ENCODE measurements at regions not wholly inside any gene's neighbourhood (a gene's known extent, or its start where the extent isn't known, plus 50 kb on each side); places are given as distances from the start of the nearest gene placed in this dataset.

DNA sequence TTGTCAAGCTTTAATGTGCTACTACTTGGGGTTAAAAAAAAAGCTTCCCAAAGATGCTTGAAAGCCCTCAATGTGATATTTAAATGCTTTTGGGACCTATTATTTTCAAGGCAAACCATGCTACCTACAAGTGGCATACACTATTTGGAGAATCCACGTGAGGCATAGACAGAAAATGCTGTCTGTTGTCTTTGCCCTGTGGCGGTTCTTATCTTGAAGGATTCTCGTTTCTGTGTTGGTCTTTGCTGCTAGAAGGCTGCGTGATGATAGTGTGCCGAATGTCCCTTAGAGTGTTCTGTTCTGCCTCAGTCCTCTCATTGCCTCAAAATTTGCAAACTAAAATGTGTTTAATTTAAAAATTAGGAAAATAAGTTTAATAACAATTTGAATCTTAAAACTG is 356.2 kb upstream of the RARB start:
- Histone ChIP-seq H3K79me2 (ENCODE audit: low read depth) (no peaks in the 10 kb centered on the region), H3K9me2 (ENCODE audit: insufficient read depth) (no peaks in the 10 kb centered on the region; the same call in none of the 2 replicates), H3K36me3 (ENCODE audit: low read depth) (no peaks in the 10 kb centered on the region), H3K4me3 (no peak overlapping the region), H3F3A (ENCODE audit: insufficient read depth, low read depth) (no peaks in the 10 kb centered on the region), H4K20me1 (ENCODE audit: insufficient read depth) (no peaks in the 10 kb centered on the region), H3K27ac (no peak overlapping the region), H2AFZ (no peak overlapping the region), H3K4me2 (no peak overlapping the region), H3K9me3 (ENCODE audit: insufficient read depth, low read depth) (no peaks in the 10 kb centered on the region), H3K27me3 (ENCODE audit: insufficient read depth, low read depth) (no peaks in the 10 kb centered on the region), H3K4me1 (replicated peaks; ENCODE audit: insufficient read depth) (no peaks in the 10 kb centered on the region)
- no peak for DNase-seq
- intact Hi-C loops (cut with micrococcal nuclease; ENCODE audit: unreplicated experiment): no loop called here
- no peak for TF ChIP-seq EZH2 (IDR thresholded peaks at IDR 0.05; ENCODE audit: low read depth)
- TF ChIP-seq CTCF (conservative IDR thresholded peaks at IDR 0.05): no peak
- CTCF ChIA-PET: no interaction called here
- no TSS peak for BruUV-seq (replicated peaks)
- POLR2A ChIA-PET (ENCODE audit: unreplicated experiment): no interaction called here

GRCh38 chr3:25073423-25073822 is 354.6 kb upstream of the RARB start:
- Histone ChIP-seq H3K9me2 (ENCODE audit: insufficient read depth) (peaks cover 2% of the 10 kb centered on the region), H3K36me3 (ENCODE audit: low read depth) (no peaks in the 10 kb centered on the region), H3K27me3 (ENCODE audit: insufficient read depth, low read depth) (no peaks in the 10 kb centered on the region), H3K79me2 (ENCODE audit: low read depth) (no peaks in the 10 kb centered on the region), H3K4me2 (no peak overlapping the region), H4K20me1 (ENCODE audit: insufficient read depth) (no peaks in the 10 kb centered on the region), H2AFZ (no peak overlapping the region), H3K4me3 (no peak overlapping the region), H3F3A (ENCODE audit: insufficient read depth, low read depth) (no peaks in the 10 kb centered on the region), H3K27ac (no peak overlapping the region), H3K9me3 (ENCODE audit: insufficient read depth, low read depth) (no peaks in the 10 kb centered on the region), H3K4me1 (replicated peaks; ENCODE audit: insufficient read depth) (no peaks in the 10 kb centered on the region)
- intact Hi-C loops (cut with micrococcal nuclease; ENCODE audit: unreplicated experiment): no loop called here
- no peak for TF ChIP-seq EZH2 (IDR thresholded peaks at IDR 0.05; ENCODE audit: low read depth)
- no peak for TF ChIP-seq CTCF (conservative IDR thresholded peaks at IDR 0.05)
- BruUV-seq (replicated peaks): no TSS peak
- DNase-seq: no peak
- ChIA-PET CTCF (no interaction called here), POLR2A (ENCODE audit: unreplicated experiment) (no interaction called here)

GRCh38 chr3:25074149-25074548 is 353.9 kb upstream of the RARB start:
- H3K36me3 ChIP-seq (ENCODE audit: low read depth): no peaks in the 10 kb centered on the region
- no peak overlapping the region for H3K4me3 ChIP-seq
- no peaks in the 10 kb centered on the region for H3K4me1 ChIP-seq (replicated peaks; ENCODE audit: insufficient read depth)
- no peaks in the 10 kb centered on the region for H3K27me3 ChIP-seq (ENCODE audit: insufficient read depth, low read depth)
- H3F3A ChIP-seq (ENCODE audit: insufficient read depth, low read depth): no peaks in the 10 kb centered on the region
- BruUV-seq (replicated peaks): no TSS peak
- ChIA-PET CTCF (no interaction called here), POLR2A (ENCODE audit: unreplicated experiment) (interaction anchor here (0.6 kb wide), 1 partner anchor 276 kb away, joined by 3 read pairs; no protein-coding TSS in a partner anchor)
- no peak overlapping the region for H3K4me2 ChIP-seq
- no peaks in the 10 kb centered on the region for H3K79me2 ChIP-seq (ENCODE audit: low read depth)
- H3K9me3 ChIP-seq (ENCODE audit: insufficient read depth, low read depth): no peaks in the 10 kb centered on the region
- no peaks in the 10 kb centered on the region for H4K20me1 ChIP-seq (ENCODE audit: insufficient read depth)
- DNase-seq: no peak
- no peak overlapping the region for H2AFZ ChIP-seq
- intact Hi-C loops (cut with micrococcal nuclease; ENCODE audit: unreplicated experiment): no loop called here
- H3K27ac ChIP-seq: no peak overlapping the region
- peaks cover 5% of the 10 kb centered on the region for H3K9me2 ChIP-seq (ENCODE audit: insufficient read depth)
- no peak for TF ChIP-seq CTCF (conservative IDR thresholded peaks at IDR 0.05)
- TF ChIP-seq EZH2 (IDR thresholded peaks at IDR 0.05; ENCODE audit: low read depth): no peak

Data from PC-9 (cell line).